Neutrophil (primary cell): ENCODE measurements at regions not wholly inside any gene's neighbourhood (a gene's known extent, or its start where the extent isn't known, plus 50 kb on each side); places are given as distances from the start of the nearest gene placed in this dataset.

Experiments used
- H3K27ac ChIP-seq: fragments of 200-600 bp; sonication (generic); 2 replicates; pipeline ENCODE4 v1.5.1; 2016; ENCODE audit warnings: mild to moderate bottlenecking, moderate library complexity
- H3K27me3 ChIP-seq: fragments of 200-600 bp; sonication (generic); 2 replicates; pipeline ENCODE4 v1.6.0; 2016; ENCODE audit warnings: mild to moderate bottlenecking
- H3K36me3 ChIP-seq: fragments of 200-600 bp; sonication (generic); 2 replicates; pipeline ENCODE4 v1.5.1; 2017
- H3K4me1 ChIP-seq, 2 experiments: fragments of 200-600 bp in 1 of 2; sonication (generic) in 1 of 2; 1 replicate in 1 of 2; 2 replicates in 1 of 2; pipeline versions ENCODE4 v1.5.1 to v1.6.1; 2013 to 2016; ENCODE audit warnings: low read depth in 1 of 2, low read length in 1 of 2, mild to moderate bottlenecking in 1 of 2, moderate library complexity in 1 of 2; ENCODE audit not compliant: control insufficient read depth in 1 of 2, insufficient read depth in 1 of 2
- H3K4me3 ChIP-seq, 2 experiments: fragments of 200-600 bp in 1 of 2; sonication (generic) in 1 of 2; 1 replicate in 1 of 2; 2 replicates in 1 of 2; pipeline ENCODE4 v1.5.1; 2013 to 2016; ENCODE audit warnings: low read depth in 1 of 2, low read length in 1 of 2, mild to moderate bottlenecking in 1 of 2, moderate library complexity in 1 of 2
- H3K9me3 ChIP-seq: fragments of 200-600 bp; sonication (generic); 2 replicates; pipeline ENCODE4 v1.5.1; 2016
- CTCF ChIP-seq: fragments of 200-600 bp; sonication (generic); IDR thresholded peaks from 2 replicates; pipeline ENCODE4 v1.5.1; 2016; ENCODE audit warnings: antibody characterized with exemption

GRCh38 chr20:63129991-63130657 is 85.8 kb downstream of the YTHDF1 start:
- no peak overlapping the region for H3K4me3 ChIP-seq
- no peaks in the 10 kb centered on the region for H3K36me3 ChIP-seq
- no peaks in the 10 kb centered on the region for H3K9me3 ChIP-seq
- TF ChIP-seq CTCF = no peak
- H3K4me1 ChIP-seq = no peaks in the 10 kb centered on the region
- peaks cover 38% of the 10 kb centered on the region for H3K27me3 ChIP-seq
- no peak overlapping the region for H3K27ac ChIP-seq

- Histone ChIP-seq H3K9me3 (no peaks in the 10 kb centered on the region), H3K27ac (no peak overlapping the region), H3K4me3 (no peak overlapping the region), H3K4me1 (no peaks in the 10 kb centered on the region), H3K36me3 (no peaks in the 10 kb centered on the region), H3K27me3 (peaks cover 38% of the 10 kb centered on the region)
- TF ChIP-seq CTCF = no peak
These were observed 86.5 kb downstream of the YTHDF1 start for GRCh38 chr20:63129376-63129965.

GRCh38 chr20:63128956-63129355 is 87.0 kb downstream of the YTHDF1 start:
- H3K4me1 ChIP-seq = no peaks in the 10 kb centered on the region
- peaks cover 38% of the 10 kb centered on the region for H3K27me3 ChIP-seq
- H3K36me3 ChIP-seq = no peaks in the 10 kb centered on the region
- no peak for TF ChIP-seq CTCF
- H3K9me3 ChIP-seq = no peaks in the 10 kb centered on the region
- H3K4me3 ChIP-seq = no peak overlapping the region
- H3K27ac ChIP-seq = no peak overlapping the region

GRCh38 chr20:63128367-63128766 is 87.6 kb downstream of the YTHDF1 start:
- H3K36me3 ChIP-seq = no peaks in the 10 kb centered on the region
- H3K27ac ChIP-seq = no peak overlapping the region
- no peak overlapping the region for H3K4me3 ChIP-seq
- H3K4me1 ChIP-seq = no peaks in the 10 kb centered on the region
- no peaks in the 10 kb centered on the region for H3K9me3 ChIP-seq
- H3K27me3 ChIP-seq = peaks cover 38% of the 10 kb centered on the region
- TF ChIP-seq CTCF = no peak

GRCh38 chr20:63127700-63128364 is 88.1 kb downstream of the YTHDF1 start:
- no peak overlapping the region for H3K27ac ChIP-seq

More at GRCh38 chr20:63127700-63128364, 88.1 kb downstream of the YTHDF1 start:
- Histone ChIP-seq H3K36me3 (no peaks in the 10 kb centered on the region), H3K4me1 (no peaks in the 10 kb centered on the region), H3K27me3 (peaks cover 38% of the 10 kb centered on the region), H3K9me3 (no peaks in the 10 kb centered on the region), H3K4me3 (no peak overlapping the region)
- TF ChIP-seq CTCF = no peak
